ENCODE measurements at regions not wholly inside any gene's neighbourhood (a gene's known extent, or its start where the extent isn't known, plus 50 kb on each side); places are given as distances from the start of the nearest gene placed in this dataset.
A peak's percentile ranks its signal among the peaks of the same experiment; 100 is the strongest.

DNA sequence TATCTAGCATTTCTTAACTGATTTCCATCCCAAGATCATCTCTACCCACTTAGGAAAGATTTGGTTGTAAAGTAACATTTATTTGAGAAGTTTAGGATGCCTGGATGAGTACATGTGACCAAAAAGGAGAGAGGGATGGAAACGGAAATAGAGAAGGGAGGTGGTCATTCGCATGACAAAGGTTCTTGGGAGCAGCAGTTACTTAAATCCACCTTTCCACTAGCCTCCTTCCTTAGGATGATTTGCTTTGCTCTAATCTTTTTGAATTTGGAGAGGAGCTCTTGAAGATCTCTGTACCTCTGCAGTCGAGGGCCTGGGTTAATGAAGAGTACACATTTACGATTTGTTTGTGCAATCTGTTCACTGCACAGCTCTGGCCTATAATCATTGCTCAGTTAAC, 623.5 kb downstream of the EPHA4 start:
- H3K27ac ChIP-seq: no peak overlapping the region
- no peak for DNase-seq
- H3K27me3 ChIP-seq: no peaks in the 10 kb centered on the region
- H3K4me3 ChIP-seq: no peak overlapping the region
- intact Hi-C loops (cut with DNase I): no loop called here
- no peaks in the 10 kb centered on the region for H3K36me3 ChIP-seq
- no peak for TF ChIP-seq CTCF (IDR thresholded peaks at IDR 0.05)
- peaks cover 0 to 6% of the 10 kb centered on the region in 2 donors for H3K9me3 ChIP-seq
- ATAC-seq: no peak
- H3K4me1 ChIP-seq: no peaks in the 10 kb centered on the region

DNA sequence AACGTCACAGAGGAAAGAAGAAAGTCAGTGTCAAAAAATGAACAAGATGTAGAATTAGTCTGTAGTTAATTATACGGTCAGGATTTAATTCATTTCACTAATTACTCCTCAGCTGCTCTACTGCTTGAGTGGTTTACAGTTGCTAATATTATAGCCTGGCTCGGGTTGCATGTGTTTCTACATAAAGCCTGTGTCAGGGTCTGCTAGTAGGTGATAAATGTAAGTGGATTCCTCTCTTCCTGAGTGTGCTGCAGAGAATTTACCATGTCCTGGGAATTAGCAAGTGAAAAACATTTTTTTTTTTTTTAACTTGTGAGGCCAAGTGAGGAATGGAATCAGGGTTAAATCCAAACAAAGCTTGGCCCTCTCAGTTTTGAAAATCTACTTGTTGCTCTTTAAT, 622.6 kb downstream of the EPHA4 start:
- ATAC-seq: no peak
- intact Hi-C loops (cut with DNase I): no loop called here
- Histone ChIP-seq H3K9me3 (peaks cover 0 to 7% of the 10 kb centered on the region in 2 donors), H3K36me3 (no peaks in the 10 kb centered on the region), H3K4me1 (no peaks in the 10 kb centered on the region), H3K27ac (no peak overlapping the region), H3K4me3 (no peak overlapping the region), H3K27me3 (no peaks in the 10 kb centered on the region)
- no peak for TF ChIP-seq CTCF (IDR thresholded peaks at IDR 0.05)
- DNase-seq: no peak

GRCh38 chr2:220955776-220956175, 616.3 kb downstream of the EPHA4 start:
- H3K36me3 ChIP-seq: no peaks in the 10 kb centered on the region
- no peak for TF ChIP-seq CTCF (IDR thresholded peaks at IDR 0.05)
- no peak overlapping the region for H3K4me3 ChIP-seq
- H3K4me1 ChIP-seq: peaks cover 0 to 3% of the 10 kb centered on the region in 2 donors
- ATAC-seq: no peak
- no peak overlapping the region for H3K27ac ChIP-seq
- no peak for DNase-seq
- H3K9me3 ChIP-seq: peaks cover 0 to 7% of the 10 kb centered on the region in 2 donors
- intact Hi-C loops (cut with DNase I): no loop called here
- H3K27me3 ChIP-seq: no peaks in the 10 kb centered on the region

GRCh38 chr2:220956429-220956828, 615.7 kb downstream of the EPHA4 start:
- H3K27ac ChIP-seq: no peak overlapping the region
- H3K4me3 ChIP-seq: no peak overlapping the region
- TF ChIP-seq CTCF (IDR thresholded peaks at IDR 0.05): no peak
- ATAC-seq: no peak
- DNase-seq: no peak
- H3K9me3 ChIP-seq: peaks cover 0 to 7% of the 10 kb centered on the region in 2 donors
- intact Hi-C loops (cut with DNase I): no loop called here
- H3K27me3 ChIP-seq: no peaks in the 10 kb centered on the region
- peaks cover 0 to 3% of the 10 kb centered on the region in 2 donors for H3K4me1 ChIP-seq
- no peaks in the 10 kb centered on the region for H3K36me3 ChIP-seq

- Histone ChIP-seq H3K36me3 (no peaks in the 10 kb centered on the region), H3K27me3 (no peaks in the 10 kb centered on the region), H3K9me3 (no peaks in the 10 kb centered on the region), H3K27ac (no peak overlapping the region), H3K4me1 (peaks cover 0 to 3% of the 10 kb centered on the region in 2 donors), H3K4me3 (no peak overlapping the region)
- DNase-seq: peak in 2 of 4 donors; percentile 87 to 91
- ATAC-seq: peak; percentile 84
- intact Hi-C loops (cut with DNase I): no loop called here
- TF ChIP-seq CTCF (IDR thresholded peaks at IDR 0.05): no peak
Observed at GRCh38 chr2:220959391-220959802, 612.7 kb downstream of the EPHA4 start.
